T-cell (primary cell): ENCODE measurements at regions not wholly inside any gene's neighbourhood (a gene's known extent, or its start where the extent isn't known, plus 50 kb on each side); places are given as distances from the start of the nearest gene placed in this dataset.

ENCODE experiments used
- ATAC-seq, 4 experiments: fragments of 200-7000 bp in 3 of 4; fragments of 150-1000 bp in 1 of 4; cut with Tn5 transposase; replicated peaks in 1 of 4; 1 replicate in 3 of 4; 2 replicates in 1 of 4; pipeline ENCODE4 v1.10.0; 2021; ENCODE audit warnings: moderate library complexity in 3 of 4, mild to moderate bottlenecking in 2 of 4, moderate number of reproducible peaks in 1 of 4
- CTCF ChIA-PET, 2 donors: fragments of 300-600 bp; sonication (Branson Sonifier 250); formaldehyde crosslinking; loops; one replicate each; lab custom pipeline; 2022; ENCODE audit warnings: antibody characterized with exemption in 2 of 2; lab: Charles Lee
- POLR2A ChIA-PET, 2 donors: fragments of 300-600 bp; sonication (Branson Sonifier 250); formaldehyde crosslinking; loops; one replicate each; lab custom pipeline; 2022; ENCODE audit warnings: antibody characterized with exemption in 2 of 2; lab: Charles Lee
- DNase-seq, 35 experiments: peaks; one replicate each; pipeline versions ENCODE4 v3.0.0 to v3.0.0-alpha.2; 2013 to 2023
- H3K27ac ChIP-seq: one replicate; pipeline ENCODE4 v1.5.1; 2013; ENCODE audit warnings: low read length
- H3K27me3 ChIP-seq, 2 experiments: replicated peaks in 1 of 2; 1 replicate in 1 of 2; 2 replicates in 1 of 2; pipeline versions ENCODE4 v1.6.1 to v1.7.0; 2013; ENCODE audit warnings: low read length in 1 of 2, mixed read lengths in 1 of 2; ENCODE audit not compliant: control insufficient read depth in 2 of 2, insufficient read depth in 2 of 2; ENCODE audit errors: extremely low read depth in 1 of 2
- H3K36me3 ChIP-seq, 2 donors: 1 replicate in 1 of 2; 2 replicates in 1 of 2; pipeline versions ENCODE4 v1.6.1 to v1.7.0; 2013; ENCODE audit warnings: low read length in 1 of 2; ENCODE audit not compliant: control insufficient read depth in 2 of 2, insufficient read depth in 1 of 2; ENCODE audit errors: extremely low read depth in 1 of 2
- H3K4me1 ChIP-seq, 2 experiments: 1 replicate in 1 of 2; 2 replicates in 1 of 2; pipeline versions ENCODE4 v1.6.1 to v1.7.0; 2013; ENCODE audit warnings: low read length in 2 of 2, mixed read lengths in 1 of 2; ENCODE audit not compliant: insufficient read depth in 2 of 2, control insufficient read depth in 1 of 2; ENCODE audit errors: extremely low read depth in 1 of 2
- H3K4me3 ChIP-seq, 2 donors: 1 replicate in 1 of 2; 2 replicates in 1 of 2; pipeline versions ENCODE4 v1.5.1 to v1.7.0; 2013; ENCODE audit warnings: mild to moderate bottlenecking in 2 of 2, low read length in 1 of 2, moderate library complexity in 1 of 2; ENCODE audit not compliant: control insufficient read depth in 1 of 2; ENCODE audit errors: extremely low read depth in 1 of 2
- H3K9me3 ChIP-seq: 2 replicates; pipeline ENCODE4 v1.7.0; 2013
- H3K27ac Mint-ChIP-seq, 2 donors: one replicate each; pipeline ENCODE4 v1.8.0; 2020 to 2021; ENCODE audit warnings: mild to moderate bottlenecking in 2 of 2, mixed read lengths in 2 of 2
- H3K27me3 Mint-ChIP-seq, 2 donors: one replicate each; pipeline ENCODE4 v1.8.0; 2021 to 2022; ENCODE audit warnings: mixed read lengths in 2 of 2
- H3K36me3 Mint-ChIP-seq: one replicate; pipeline ENCODE4 v1.8.0; 2021; ENCODE audit warnings: mixed read lengths
- H3K4me1 Mint-ChIP-seq, 3 donors: one replicate each; pipeline ENCODE4 v1.8.0; 2020 to 2022; ENCODE audit warnings: mixed read lengths in 3 of 3, mild to moderate bottlenecking in 1 of 3
- H3K4me3 Mint-ChIP-seq, 3 donors: one replicate each; pipeline ENCODE4 v1.8.0; 2020 to 2022; ENCODE audit warnings: mild to moderate bottlenecking in 3 of 3, mixed read lengths in 3 of 3, moderate library complexity in 3 of 3
- H3K9me3 Mint-ChIP-seq, 3 donors: one replicate each; pipeline ENCODE4 v1.8.0; 2020 to 2022; ENCODE audit warnings: mixed read lengths in 3 of 3
- WGBS: methylation state at CpG from one replicate; pipeline ENCODE4 v1.1.5; 2013; ENCODE audit warnings: missing lambda C conversion rate; ENCODE audit not compliant: insufficient coverage; 5-methylcytosine and 5-hydroxymethylcytosine counted together

DNA sequence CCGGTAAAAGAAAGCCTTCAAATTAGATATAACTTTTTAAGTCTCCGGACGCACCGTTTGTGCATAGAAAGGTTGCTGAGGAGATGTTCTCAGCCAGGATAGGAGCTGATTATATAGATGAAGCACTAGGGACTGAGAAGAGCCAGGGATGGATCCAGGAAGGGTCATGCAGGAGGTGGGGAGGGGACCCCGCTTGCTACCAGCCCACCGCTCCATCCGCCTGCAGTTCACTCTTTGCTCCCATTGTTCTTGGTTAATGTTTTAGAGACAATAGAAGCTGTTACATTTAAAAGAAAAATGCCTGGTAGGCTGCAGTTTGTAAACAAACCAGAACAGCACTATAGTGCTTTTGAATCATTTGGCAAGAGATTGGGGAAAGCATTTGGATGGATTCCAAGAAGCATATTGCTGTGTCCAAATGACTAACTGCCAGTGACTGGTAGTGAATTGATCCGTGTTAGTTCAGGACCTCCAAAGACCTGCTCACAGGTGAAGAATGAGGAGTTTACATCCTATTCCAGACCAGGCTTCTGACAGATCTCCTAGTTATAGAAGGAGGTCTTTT is 175.9 kb upstream of the TAC1 start:
- Histone ChIP-seq H3K27me3 (no peaks in the 10 kb centered on the region), H3K9me3 (no peaks in the 10 kb centered on the region), H3K4me1 (no peaks in the 10 kb centered on the region), H3K27ac (no peak overlapping the region), H3K4me3 (no peak overlapping the region), H3K36me3 (no peaks in the 10 kb centered on the region)
- Mint-ChIP-seq H3K4me3 (no peak overlapping the region), H3K27ac (no peak overlapping the region), H3K9me3 (peaks cover 12 to 32% (median 19%) of the 10 kb centered on the region in 3 donors), H3K27me3 (no peaks in the 10 kb centered on the region), H3K4me1 (no peaks in the 10 kb centered on the region), H3K36me3 (no peaks in the 10 kb centered on the region)
- DNase-seq = no peak
- 91% methylated on average over 6 of the region's 8 CpGs for WGBS
- ChIA-PET CTCF (no interaction called here), POLR2A (no interaction called here)
- ATAC-seq = no peak

GRCh38 chr7:97565665-97566064 is 166.2 kb upstream of the TAC1 start:
- ChIA-PET POLR2A (no interaction called here), CTCF (no interaction called here)
- Histone ChIP-seq H3K36me3 (no peaks in the 10 kb centered on the region), H3K9me3 (no peaks in the 10 kb centered on the region), H3K4me3 (no peak overlapping the region), H3K4me1 (no peaks in the 10 kb centered on the region), H3K27me3 (no peaks in the 10 kb centered on the region), H3K27ac (no peak overlapping the region)
- Mint-ChIP-seq H3K27ac (no peak overlapping the region), H3K27me3 (peaks cover 0 to 1% of the 10 kb centered on the region in 2 donors), H3K36me3 (no peaks in the 10 kb centered on the region), H3K4me1 (no peaks in the 10 kb centered on the region), H3K4me3 (no peak overlapping the region), H3K9me3 (peaks cover 0 to 8% (median 2%) of the 10 kb centered on the region in 3 donors)
- no peak for ATAC-seq
- 86% methylated on average over 4 of the region's 4 CpGs for WGBS
- no peak for DNase-seq

DNA sequence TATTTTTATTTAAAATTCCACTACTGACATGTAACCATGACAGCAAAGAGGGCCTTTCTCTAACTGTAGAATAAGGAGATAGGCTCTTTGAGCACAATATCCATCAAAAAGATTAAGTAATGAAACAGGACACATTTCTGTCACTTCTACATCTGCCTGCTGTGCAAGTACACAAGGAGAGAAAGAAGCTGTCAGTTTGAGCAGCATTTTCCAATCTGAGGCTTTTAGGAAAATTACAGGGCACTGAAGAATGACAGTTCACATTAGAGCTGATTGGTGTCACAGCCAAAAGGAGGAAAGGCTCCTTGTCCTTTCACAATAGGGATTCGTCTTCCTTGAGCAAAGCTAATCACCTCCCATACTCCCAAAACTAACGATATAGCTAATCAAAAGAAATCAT is 158.8 kb upstream of the TAC1 start:
- H3K9me3 Mint-ChIP-seq = no peaks in the 10 kb centered on the region
- H3K4me3 ChIP-seq = no peak overlapping the region
- H3K4me1 ChIP-seq = no peaks in the 10 kb centered on the region
- no peak overlapping the region for H3K4me3 Mint-ChIP-seq
- no peaks in the 10 kb centered on the region for H3K36me3 Mint-ChIP-seq
- no peak overlapping the region for H3K27ac ChIP-seq
- ChIA-PET CTCF (no interaction called here), POLR2A (no interaction called here)
- ATAC-seq = no peak
- H3K27me3 Mint-ChIP-seq = peaks cover 0 to 1% of the 10 kb centered on the region in 2 donors
- H3K4me1 Mint-ChIP-seq = no peaks in the 10 kb centered on the region
- no peak for DNase-seq
- no peaks in the 10 kb centered on the region for H3K27me3 ChIP-seq
- WGBS = no CpG with 5 or more reads among the region's 2 CpGs
- H3K27ac Mint-ChIP-seq = no peak overlapping the region
- no peaks in the 10 kb centered on the region for H3K9me3 ChIP-seq
- no peaks in the 10 kb centered on the region for H3K36me3 ChIP-seq

DNA sequence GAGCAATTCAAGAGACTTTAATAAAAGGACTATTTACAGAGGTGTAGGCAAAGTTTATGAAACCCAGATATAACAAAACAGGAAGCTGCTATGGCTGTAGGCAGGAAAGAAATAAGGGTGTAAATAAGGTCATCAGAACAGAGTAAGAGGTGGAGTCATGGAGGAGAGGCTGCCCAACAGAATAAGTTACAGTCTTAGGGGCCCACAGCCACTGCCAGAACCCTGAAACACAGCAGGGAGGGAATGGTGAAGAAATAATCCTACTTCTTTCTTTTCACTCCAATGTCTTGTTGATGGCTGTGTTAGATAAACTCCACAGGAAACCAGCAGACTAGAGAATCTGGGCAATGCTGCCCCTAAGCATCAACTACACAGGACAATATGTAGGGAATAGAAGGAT is 155.8 kb upstream of the TAC1 start:
- Histone ChIP-seq H3K27me3 (peaks cover 0 to 5% of the 10 kb centered on the region in 2 experiments), H3K27ac (no peak overlapping the region), H3K9me3 (no peaks in the 10 kb centered on the region), H3K36me3 (no peaks in the 10 kb centered on the region), H3K4me1 (no peaks in the 10 kb centered on the region), H3K4me3 (no peak overlapping the region)
- H3K27ac Mint-ChIP-seq = no peak overlapping the region
- H3K36me3 Mint-ChIP-seq = no peaks in the 10 kb centered on the region
- CTCF ChIA-PET = no interaction called here
- no peak overlapping the region for H3K4me3 Mint-ChIP-seq
- H3K27me3 Mint-ChIP-seq = no peaks in the 10 kb centered on the region
- no peaks in the 10 kb centered on the region for H3K9me3 Mint-ChIP-seq
- ATAC-seq (no peak), DNase-seq (no peak)
- H3K4me1 Mint-ChIP-seq = no peaks in the 10 kb centered on the region
- POLR2A ChIA-PET = no interaction called here

DNA sequence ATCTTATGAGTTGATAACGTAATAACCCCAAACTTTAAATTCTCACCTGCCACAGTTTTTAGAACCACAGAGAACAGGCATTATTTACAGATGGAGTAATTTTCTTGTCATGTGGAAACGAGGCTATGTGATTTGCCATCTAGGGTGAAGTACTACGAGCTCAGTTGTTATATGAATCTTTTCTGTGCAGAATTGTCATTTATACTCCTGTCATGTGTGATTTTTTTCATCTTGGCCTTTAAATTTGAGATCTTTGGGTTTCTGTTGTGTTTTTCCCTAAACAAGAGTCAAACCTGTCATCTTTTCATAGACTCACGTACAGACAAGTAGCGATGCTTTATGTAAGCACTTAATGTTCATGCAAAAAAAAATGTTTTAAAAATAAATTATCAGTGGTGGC is 153.7 kb upstream of the TAC1 start:
- no peak overlapping the region for H3K4me3 Mint-ChIP-seq
- Histone ChIP-seq H3K27ac (no peak overlapping the region), H3K27me3 (peaks cover 0 to 5% of the 10 kb centered on the region in 2 experiments), H3K4me3 (no peak overlapping the region), H3K9me3 (no peaks in the 10 kb centered on the region), H3K36me3 (no peaks in the 10 kb centered on the region), H3K4me1 (no peaks in the 10 kb centered on the region)
- CTCF ChIA-PET = no interaction called here
- no peaks in the 10 kb centered on the region for H3K4me1 Mint-ChIP-seq
- H3K27ac Mint-ChIP-seq = no peak overlapping the region
- 63% methylated on average over 2 of the region's 5 CpGs for WGBS
- H3K9me3 Mint-ChIP-seq = peaks cover 6 to 13% (median 11%) of the 10 kb centered on the region in 3 donors
- ATAC-seq = no peak
- DNase-seq = no peak
- POLR2A ChIA-PET = no interaction called here
- no peaks in the 10 kb centered on the region for H3K36me3 Mint-ChIP-seq
- no peaks in the 10 kb centered on the region for H3K27me3 Mint-ChIP-seq

GRCh38 chr7:97580205-97580604 is 151.7 kb upstream of the TAC1 start:
- WGBS = 80% methylated on average over 2 of the region's 5 CpGs
- no peak overlapping the region for H3K4me3 Mint-ChIP-seq
- CTCF ChIA-PET = no interaction called here
- POLR2A ChIA-PET = no interaction called here
- Histone ChIP-seq H3K36me3 (no peaks in the 10 kb centered on the region), H3K4me3 (no peak overlapping the region), H3K4me1 (no peaks in the 10 kb centered on the region), H3K27me3 (peaks cover 0 to 5% of the 10 kb centered on the region in 2 experiments), H3K9me3 (no peaks in the 10 kb centered on the region), H3K27ac (no peak overlapping the region)
- H3K27ac Mint-ChIP-seq = no peak overlapping the region
- no peaks in the 10 kb centered on the region for H3K36me3 Mint-ChIP-seq
- ATAC-seq (no peak), DNase-seq (no peak)
- H3K4me1 Mint-ChIP-seq = no peaks in the 10 kb centered on the region
- peaks cover 11 to 13% (median 13%) of the 10 kb centered on the region in 3 donors for H3K9me3 Mint-ChIP-seq
- no peaks in the 10 kb centered on the region for H3K27me3 Mint-ChIP-seq

GRCh38 chr7:97595439-97595838 is 136.4 kb upstream of the TAC1 start:
- Histone ChIP-seq H3K27ac (no peak overlapping the region), H3K9me3 (peaks cover 2% of the 10 kb centered on the region), H3K27me3 (peaks cover 0 to 3% of the 10 kb centered on the region in 2 experiments), H3K36me3 (no peaks in the 10 kb centered on the region), H3K4me3 (no peak overlapping the region), H3K4me1 (no peaks in the 10 kb centered on the region)
- H3K27ac Mint-ChIP-seq = no peak overlapping the region
- ChIA-PET CTCF (no interaction called here), POLR2A (no interaction called here)
- H3K4me3 Mint-ChIP-seq = no peak overlapping the region
- no peak for DNase-seq
- WGBS = no CpG with 5 or more reads among the region's 2 CpGs
- no peak for ATAC-seq
- H3K27me3 Mint-ChIP-seq = peaks cover 1 to 7% of the 10 kb centered on the region in 2 donors
- H3K4me1 Mint-ChIP-seq = no peaks in the 10 kb centered on the region
- no peaks in the 10 kb centered on the region for H3K36me3 Mint-ChIP-seq
- H3K9me3 Mint-ChIP-seq = no peaks in the 10 kb centered on the region
